Mesothelial cell of epicardium (in vitro differentiated cells): ENCODE measurements at regions not wholly inside any gene's neighbourhood (a gene's known extent, or its start where the extent isn't known, plus 50 kb on each side); places are given as distances from the start of the nearest gene placed in this dataset.
"Not testable (repeated sequence)": the region's sequence is repeated elsewhere in the genome, so short reads cannot be mapped to it uniquely, and the experiment has no call there.

Experiments used
- DNase-seq, 2 experiments: peaks; one replicate each; pipeline ENCODE4 v3.0.0; 2021; ENCODE audit warnings: low spot score in 2 of 2; ENCODE audit not compliant: unreplicated experiment in 2 of 2
- H3K27ac Mint-ChIP-seq: 2 replicates; pipeline ENCODE4 v1.8.0; 2021; ENCODE audit warnings: mixed read lengths
- H3K27me3 Mint-ChIP-seq: 2 replicates; pipeline ENCODE4 v1.8.0; 2021; ENCODE audit warnings: low read depth, mixed read lengths
- H3K36me3 Mint-ChIP-seq: 2 replicates; pipeline ENCODE4 v1.8.0; 2021; ENCODE audit warnings: mixed read lengths
- H3K4me1 Mint-ChIP-seq: 2 replicates; pipeline ENCODE4 v1.8.0; 2021; ENCODE audit warnings: mixed read lengths
- H3K4me3 Mint-ChIP-seq: 2 replicates; pipeline ENCODE4 v1.8.0; 2021; ENCODE audit warnings: mild to moderate bottlenecking, moderate library complexity, mixed read lengths
- H3K9me3 Mint-ChIP-seq: 2 replicates; pipeline ENCODE4 v1.8.0; 2021; ENCODE audit warnings: mixed read lengths
- TF ChIP-seq, protein P1 (sequence below): fragments of 200-600 bp; sonication (generic); IDR thresholded peaks from one replicate; pipeline ENCODE4 v1.5.0; 2021; ENCODE audit warnings: antibody characterized with exemption; ENCODE audit not compliant: unreplicated experiment

DNA sequence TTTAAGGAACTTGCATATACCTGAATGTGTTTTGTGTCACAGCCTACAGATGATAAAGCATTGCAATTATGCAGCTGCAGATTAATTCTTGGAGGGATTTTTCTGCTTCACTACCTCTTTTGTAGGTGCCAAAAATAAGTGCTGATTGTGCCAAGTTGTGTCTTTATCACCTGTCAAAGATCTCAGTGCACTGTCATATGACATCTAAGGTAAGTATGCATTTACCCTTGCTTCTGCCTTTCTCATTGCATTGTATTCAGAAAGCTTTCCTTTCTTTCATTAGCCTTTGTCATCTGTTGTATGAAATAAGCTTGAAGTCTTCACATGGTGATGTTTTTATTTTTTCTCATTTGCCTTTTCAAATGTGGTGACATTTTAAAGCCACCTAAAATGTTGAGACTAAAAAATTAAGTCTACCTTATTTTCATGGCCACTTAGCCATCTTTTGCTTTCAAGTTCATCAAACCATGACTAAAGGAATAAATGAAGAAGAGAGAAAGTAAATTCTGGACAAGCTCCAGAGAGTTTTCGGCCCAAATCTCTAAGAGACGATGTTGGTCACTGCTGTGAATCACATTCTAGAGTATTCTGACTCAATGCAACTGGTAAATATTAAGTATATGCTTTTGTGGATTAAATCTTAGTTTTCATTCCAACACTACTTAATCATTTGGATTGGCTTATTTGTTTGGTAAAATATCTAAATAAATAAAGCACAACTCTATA is 381.8 kb upstream of the EPHA3 start:
- Mint-ChIP-seq H3K27me3 (no peaks in the 10 kb centered on the region), H3K27ac (no peak overlapping the region), H3K4me1 (no peaks in the 10 kb centered on the region), H3K9me3 (peaks cover 5% of the 10 kb centered on the region), H3K4me3 (no peak overlapping the region), H3K36me3 (no peaks in the 10 kb centered on the region)
- no peak for DNase-seq
- TF ChIP-seq, protein P1, sequence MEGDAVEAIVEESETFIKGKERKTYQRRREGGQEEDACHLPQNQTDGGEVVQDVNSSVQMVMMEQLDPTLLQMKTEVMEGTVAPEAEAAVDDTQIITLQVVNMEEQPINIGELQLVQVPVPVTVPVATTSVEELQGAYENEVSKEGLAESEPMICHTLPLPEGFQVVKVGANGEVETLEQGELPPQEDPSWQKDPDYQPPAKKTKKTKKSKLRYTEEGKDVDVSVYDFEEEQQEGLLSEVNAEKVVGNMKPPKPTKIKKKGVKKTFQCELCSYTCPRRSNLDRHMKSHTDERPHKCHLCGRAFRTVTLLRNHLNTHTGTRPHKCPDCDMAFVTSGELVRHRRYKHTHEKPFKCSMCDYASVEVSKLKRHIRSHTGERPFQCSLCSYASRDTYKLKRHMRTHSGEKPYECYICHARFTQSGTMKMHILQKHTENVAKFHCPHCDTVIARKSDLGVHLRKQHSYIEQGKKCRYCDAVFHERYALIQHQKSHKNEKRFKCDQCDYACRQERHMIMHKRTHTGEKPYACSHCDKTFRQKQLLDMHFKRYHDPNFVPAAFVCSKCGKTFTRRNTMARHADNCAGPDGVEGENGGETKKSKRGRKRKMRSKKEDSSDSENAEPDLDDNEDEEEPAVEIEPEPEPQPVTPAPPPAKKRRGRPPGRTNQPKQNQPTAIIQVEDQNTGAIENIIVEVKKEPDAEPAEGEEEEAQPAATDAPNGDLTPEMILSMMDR: no peak

DNA sequence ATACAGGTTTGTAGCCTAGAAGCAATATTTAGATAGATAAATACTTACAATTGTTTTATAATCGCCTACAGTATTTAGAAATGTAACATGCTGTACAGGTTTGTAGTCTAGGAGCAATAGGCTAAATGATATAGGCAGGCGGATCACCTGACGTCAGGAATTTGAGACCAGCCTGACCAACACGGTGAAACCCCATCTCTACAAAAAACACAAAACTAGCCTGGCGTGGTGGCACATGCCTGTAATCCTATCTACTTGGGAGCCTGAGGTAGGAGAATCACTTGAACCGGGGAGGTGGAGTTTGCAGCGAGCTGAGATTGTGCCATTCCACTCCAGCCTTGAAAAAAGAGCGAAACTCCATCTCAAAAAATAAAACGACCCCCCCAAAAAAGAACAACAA is 375.2 kb upstream of the EPHA3 start:
- Mint-ChIP-seq H3K27me3 (no peaks in the 10 kb centered on the region), H3K4me1 (peaks cover 3% of the 10 kb centered on the region), H3K4me3 (no peak overlapping the region), H3K27ac (no peak overlapping the region), H3K36me3 (no peaks in the 10 kb centered on the region), H3K9me3 (no peaks in the 10 kb centered on the region)
- no peak for DNase-seq
- TF ChIP-seq, protein P1: no peak

DNA sequence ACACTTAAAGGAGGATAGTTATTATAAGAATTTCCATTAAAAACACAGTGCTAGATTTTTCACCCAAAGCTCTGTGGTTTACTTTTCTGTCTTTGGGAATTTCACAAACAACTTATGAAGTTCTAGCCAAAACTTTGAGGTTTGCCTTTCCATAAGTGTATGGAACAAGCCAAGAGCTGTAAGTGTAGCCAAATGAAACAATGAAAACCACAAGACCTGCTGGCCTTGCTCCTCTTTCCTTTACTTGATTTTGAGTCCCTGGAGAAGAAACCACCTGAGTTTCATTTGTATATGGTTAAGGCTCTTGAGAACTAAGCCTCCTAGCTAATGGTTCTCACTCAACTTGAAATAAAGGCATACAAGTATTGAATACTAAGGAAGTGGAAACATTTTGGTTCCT is 365.3 kb upstream of the EPHA3 start:
- TF ChIP-seq, protein P1: no peak
- no peak for DNase-seq
- H3K36me3 Mint-ChIP-seq: no peaks in the 10 kb centered on the region
- no peak overlapping the region for H3K27ac Mint-ChIP-seq
- H3K4me1 Mint-ChIP-seq: no peaks in the 10 kb centered on the region
- no peaks in the 10 kb centered on the region for H3K9me3 Mint-ChIP-seq
- no peak overlapping the region for H3K4me3 Mint-ChIP-seq
- no peaks in the 10 kb centered on the region for H3K27me3 Mint-ChIP-seq

DNA sequence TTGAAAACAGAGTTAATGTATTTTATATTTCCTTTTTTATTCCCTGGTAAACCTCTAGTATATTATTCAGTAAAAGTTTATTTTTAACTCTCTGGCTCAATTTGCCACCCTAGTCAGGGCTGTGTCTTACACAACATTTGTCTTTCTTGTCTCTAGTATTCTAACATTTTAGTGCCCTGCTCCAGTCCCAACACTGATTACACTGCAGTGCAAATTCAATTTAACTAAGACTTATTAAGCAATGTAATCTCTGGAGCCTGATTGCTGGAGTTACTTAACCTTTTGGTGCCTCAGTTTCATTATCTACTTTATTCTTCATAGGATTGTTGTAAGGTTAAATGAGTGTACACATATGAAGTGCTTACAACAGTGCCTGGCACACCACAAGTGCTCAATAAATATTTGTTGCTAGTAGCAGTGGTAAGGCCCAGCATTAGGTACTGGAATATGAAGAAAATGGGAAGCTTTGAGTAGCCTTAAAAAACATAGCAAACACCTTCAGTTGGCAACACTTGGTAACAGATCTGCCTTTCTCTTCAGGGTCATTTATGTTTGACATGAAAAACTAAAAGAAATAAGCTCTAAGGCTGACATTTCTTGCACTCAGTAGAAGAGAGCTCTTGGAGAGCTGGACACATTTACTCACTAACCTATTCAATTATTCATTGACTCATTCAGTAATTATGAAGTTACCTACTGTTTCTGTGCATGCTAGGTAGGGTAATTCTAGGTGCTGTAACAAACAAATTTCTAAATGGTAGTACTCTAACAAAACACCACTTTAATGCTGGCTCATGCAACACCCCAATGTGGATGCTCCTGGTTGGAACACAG is 364.5 kb upstream of the EPHA3 start:
- TF ChIP-seq, protein P1: no peak
- H3K27me3 Mint-ChIP-seq: no peaks in the 10 kb centered on the region
- H3K4me3 Mint-ChIP-seq: no peak overlapping the region
- no peaks in the 10 kb centered on the region for H3K4me1 Mint-ChIP-seq
- no peaks in the 10 kb centered on the region for H3K36me3 Mint-ChIP-seq
- no peaks in the 10 kb centered on the region for H3K9me3 Mint-ChIP-seq
- no peak overlapping the region for H3K27ac Mint-ChIP-seq
- no peak for DNase-seq

DNA sequence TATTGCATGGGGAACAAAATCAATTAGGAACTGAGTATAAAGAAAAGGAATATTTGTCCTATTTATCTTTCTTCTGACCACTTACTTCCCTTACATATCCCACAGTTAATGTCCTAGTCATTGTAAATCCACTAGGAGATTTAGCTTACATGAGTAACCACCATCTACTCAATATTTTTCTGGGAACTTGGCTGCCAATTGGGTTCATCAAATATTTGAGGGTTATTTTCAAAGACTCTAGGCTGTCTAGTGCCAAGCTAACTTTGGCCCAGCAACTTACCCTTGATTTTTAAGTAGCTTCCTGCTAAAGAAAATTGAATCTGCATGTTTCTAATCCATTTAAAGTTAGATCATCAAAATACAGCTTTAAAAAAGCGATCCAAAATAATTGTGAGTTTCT is 362.5 kb upstream of the EPHA3 start:
- Mint-ChIP-seq H3K36me3 (no peaks in the 10 kb centered on the region), H3K4me1 (no peaks in the 10 kb centered on the region), H3K27ac (no peak overlapping the region), H3K27me3 (no peaks in the 10 kb centered on the region), H3K4me3 (no peak overlapping the region), H3K9me3 (peaks cover 12% of the 10 kb centered on the region)
- no peak for DNase-seq
- TF ChIP-seq, protein P1: no peak

DNA sequence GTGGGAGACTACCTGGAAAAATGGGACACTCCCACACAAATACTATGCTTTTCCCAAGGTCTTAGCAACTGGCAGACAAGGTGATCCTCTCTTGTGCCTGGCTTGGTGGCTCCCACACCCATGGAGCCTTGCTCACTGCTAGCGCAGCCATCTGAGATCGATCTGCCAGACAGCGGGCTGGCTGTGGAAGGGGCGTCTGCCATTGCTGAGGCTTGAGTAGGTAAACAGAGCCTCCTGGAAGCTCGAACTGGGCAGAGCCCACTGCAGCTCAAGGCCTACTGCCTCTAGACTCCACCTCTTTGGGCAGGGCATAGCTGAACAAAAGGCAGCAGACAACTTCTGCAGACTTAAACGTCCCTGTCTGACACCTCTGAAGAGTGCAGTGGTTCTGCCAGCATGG is 360.3 kb upstream of the EPHA3 start:
- H3K27me3 Mint-ChIP-seq, H3K27ac Mint-ChIP-seq, H3K36me3 Mint-ChIP-seq, DNase-seq, H3K4me1 Mint-ChIP-seq, H3K4me3 Mint-ChIP-seq: not testable (repeated sequence)
- H3K9me3 Mint-ChIP-seq: peaks cover 15% of the 10 kb centered on the region
